IPS-18c (cell line): ENCODE measurements at regions not wholly inside any gene's neighbourhood (a gene's known extent, or its start where the extent isn't known, plus 50 kb on each side); places are given as distances from the start of the nearest gene placed in this dataset.

Source experiments
- H3K4me3 ChIP-seq: 2 replicates; pipeline ENCODE4 v1.7.0; 2013; ENCODE audit warnings: low read depth, mild to moderate bottlenecking, low read length, moderate library complexity; ENCODE audit not compliant: insufficient read depth
- H3K9me3 ChIP-seq: one replicate; pipeline ENCODE4 v1.6.1; 2013; ENCODE audit warnings: mild to moderate bottlenecking, low read length, moderate library complexity; ENCODE audit not compliant: control insufficient read depth, insufficient read depth

GRCh38 chr18:78925557-78926242 is 53.9 kb upstream of the SALL3 start:
- Histone ChIP-seq H3K4me3 (no peak overlapping the region), H3K9me3 (no peaks in the 10 kb centered on the region)

- Histone ChIP-seq H3K9me3 (no peaks in the 10 kb centered on the region), H3K4me3 (no peak overlapping the region)
Measured at GRCh38 chr18:78926243-78926615, 53.4 kb upstream of the SALL3 start.

GRCh38 chr18:78927156-78927555 is 52.5 kb upstream of the SALL3 start:
- H3K9me3 ChIP-seq, result no peaks in the 10 kb centered on the region

GRCh38 chr18:78927616-78928015 is 52.0 kb upstream of the SALL3 start:
- H3K9me3 ChIP-seq, result no peaks in the 10 kb centered on the region
- no peak overlapping the region for H3K4me3 ChIP-seq

More at GRCh38 chr18:78927156-78927555, 52.5 kb upstream of the SALL3 start:
- no peak overlapping the region for H3K4me3 ChIP-seq

GRCh38 chr18:78928076-78928475 is 51.5 kb upstream of the SALL3 start:
- H3K4me3 ChIP-seq, result no peak overlapping the region
- H3K9me3 ChIP-seq, result no peaks in the 10 kb centered on the region

- no peak overlapping the region for H3K4me3 ChIP-seq
- no peaks in the 10 kb centered on the region for H3K9me3 ChIP-seq
Measured at GRCh38 chr18:78929516-78929915, 50.1 kb upstream of the SALL3 start.
